ENCODE measurements at regions not wholly inside any gene's neighbourhood (a gene's known extent, or its start where the extent isn't known, plus 50 kb on each side); places are given as distances from the start of the nearest gene placed in this dataset.

DNA sequence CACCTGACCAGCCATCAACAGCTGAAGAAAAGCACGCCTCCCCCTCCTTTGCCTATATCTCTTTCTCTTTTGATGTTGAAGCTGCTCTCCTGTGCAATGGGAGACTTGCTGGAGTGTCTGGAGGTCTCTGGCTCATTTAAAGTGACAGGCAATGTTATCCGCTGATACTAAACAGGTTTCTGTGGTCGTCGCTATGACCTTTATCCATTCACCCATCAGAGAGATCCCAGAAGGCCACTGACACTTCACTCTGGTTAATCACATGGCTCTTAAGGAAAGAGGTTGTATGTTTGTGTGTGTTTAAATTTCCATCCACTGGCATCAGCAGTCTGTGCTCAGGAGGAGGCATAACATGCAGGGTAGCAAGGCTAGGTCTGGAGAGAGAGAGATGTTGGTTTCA, 277.3 kb downstream of the MTX2 start:
- no peak for DNase-seq

DNA sequence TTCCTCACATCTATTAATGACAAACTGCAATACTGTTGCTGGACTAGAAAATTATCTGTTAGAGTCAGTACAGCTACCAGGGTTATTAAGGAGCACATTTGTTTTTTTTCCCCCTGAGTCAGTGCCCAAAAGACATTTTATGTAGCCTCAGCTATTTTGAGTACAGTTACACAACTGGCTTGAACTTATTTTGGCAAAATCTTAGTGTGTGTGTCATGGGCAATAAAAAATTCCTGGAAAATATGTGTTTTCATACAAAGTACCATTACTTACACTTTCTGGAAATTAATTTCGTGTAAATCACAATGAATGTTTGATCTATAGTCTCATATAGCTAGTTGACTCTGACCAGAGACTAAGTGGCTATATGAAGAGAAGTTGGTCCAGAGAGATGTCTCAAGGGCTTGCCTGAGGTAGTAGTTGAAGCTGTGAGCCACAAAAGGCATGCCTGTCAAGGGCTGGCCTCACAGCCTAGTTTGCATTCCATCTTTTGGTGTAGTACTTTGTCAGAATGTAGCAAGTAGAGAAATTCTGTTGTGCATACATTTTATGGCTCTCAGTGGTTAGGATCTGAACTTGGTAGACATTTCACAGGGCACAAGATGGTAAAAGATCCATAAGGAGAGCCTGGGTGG, 283.4 kb downstream of the MTX2 start:
- no peak for DNase-seq

GRCh38 chr2:176553685-176554100, 284.5 kb downstream of the MTX2 start:
- no peak for DNase-seq

DNA sequence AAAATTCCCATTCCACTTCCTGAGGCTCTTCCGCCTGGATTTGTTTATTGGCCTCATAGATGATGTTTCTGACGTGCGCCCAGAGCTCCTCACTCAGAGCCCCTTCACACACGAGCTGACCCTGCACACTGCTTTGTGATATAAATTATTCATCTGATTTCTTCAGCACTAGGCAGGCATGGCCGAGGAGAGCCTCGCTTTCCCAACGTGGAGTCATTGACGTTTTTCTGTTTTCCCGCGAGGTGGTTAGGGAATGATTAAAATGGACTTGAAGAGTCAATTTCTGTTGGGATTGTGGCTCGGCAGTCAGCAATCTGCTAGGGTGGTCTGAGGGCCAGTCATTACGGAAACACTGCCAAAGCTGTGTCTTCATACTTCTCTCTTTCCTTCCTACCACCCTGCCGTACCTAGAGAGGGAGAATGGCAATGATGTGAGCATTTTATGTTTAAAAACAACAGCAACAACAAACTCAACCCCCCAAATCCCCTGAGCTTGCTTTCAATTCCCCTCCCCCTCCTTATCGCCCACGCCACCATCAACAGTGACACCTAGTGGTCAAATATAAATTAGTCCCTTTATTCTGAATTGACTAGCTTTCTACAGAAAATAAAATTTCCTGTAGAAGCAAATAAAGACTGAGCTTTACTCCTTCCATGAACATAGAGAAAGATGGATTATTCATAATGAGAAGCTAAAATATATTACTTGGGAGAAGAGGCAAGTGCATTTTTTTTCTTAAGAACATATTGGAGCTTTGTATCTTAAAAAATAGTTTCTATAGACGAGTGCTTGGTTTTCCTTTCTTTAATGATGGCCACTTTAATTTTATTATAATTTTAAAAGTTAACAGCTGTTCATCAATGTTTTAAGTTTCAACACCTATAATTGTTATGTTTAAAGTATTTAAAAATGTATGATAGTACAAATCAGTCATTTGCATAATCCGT, 285.1 kb downstream of the MTX2 start:
- peak in 1 of 2 donors; percentile 47 for DNase-seq

DNA sequence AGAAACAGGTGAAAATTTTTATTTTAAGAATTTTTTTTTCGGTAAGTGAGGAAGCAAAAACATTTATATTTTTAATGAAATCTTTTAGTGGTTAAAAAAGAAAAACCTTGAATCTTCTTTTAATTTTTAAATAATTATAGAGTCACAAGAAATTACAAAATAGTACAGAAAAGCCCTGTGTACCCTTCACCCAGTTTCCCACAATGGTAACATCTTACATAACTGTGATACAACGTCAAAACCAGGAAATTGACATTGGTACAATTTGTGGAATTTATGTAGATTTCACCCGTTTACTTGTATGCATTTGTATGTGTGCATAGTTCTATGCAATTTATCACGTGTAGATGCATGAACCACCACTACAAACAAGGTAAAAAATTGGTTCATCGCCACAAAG, 285.9 kb downstream of the MTX2 start:
- no peak for DNase-seq

DNA sequence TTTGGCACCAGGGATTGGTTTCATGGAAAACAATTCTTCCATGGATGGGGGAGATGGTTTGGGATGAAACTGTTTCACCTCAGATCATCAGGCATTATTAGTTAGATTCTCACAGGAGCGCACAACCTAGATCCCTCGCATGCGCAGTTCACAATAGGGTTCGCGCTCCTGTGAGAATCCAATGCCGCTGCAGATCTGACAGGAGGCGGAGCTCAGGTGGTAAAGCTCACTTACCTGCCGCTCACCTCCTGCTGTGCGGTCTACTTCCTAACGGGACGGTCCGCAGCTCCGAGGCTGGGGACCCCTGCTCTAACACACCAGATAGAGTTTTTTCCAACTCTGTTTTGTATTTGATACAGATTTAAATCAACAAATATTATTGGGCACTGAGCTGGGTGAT, 286.5 kb downstream of the MTX2 start:
- no peak for DNase-seq

- no peak for DNase-seq
Observed at GRCh38 chr2:176556373-176556772, 287.1 kb downstream of the MTX2 start.

GRCh38 chr2:176557821-176558220, 288.6 kb downstream of the MTX2 start:
- no peak for DNase-seq

DNA sequence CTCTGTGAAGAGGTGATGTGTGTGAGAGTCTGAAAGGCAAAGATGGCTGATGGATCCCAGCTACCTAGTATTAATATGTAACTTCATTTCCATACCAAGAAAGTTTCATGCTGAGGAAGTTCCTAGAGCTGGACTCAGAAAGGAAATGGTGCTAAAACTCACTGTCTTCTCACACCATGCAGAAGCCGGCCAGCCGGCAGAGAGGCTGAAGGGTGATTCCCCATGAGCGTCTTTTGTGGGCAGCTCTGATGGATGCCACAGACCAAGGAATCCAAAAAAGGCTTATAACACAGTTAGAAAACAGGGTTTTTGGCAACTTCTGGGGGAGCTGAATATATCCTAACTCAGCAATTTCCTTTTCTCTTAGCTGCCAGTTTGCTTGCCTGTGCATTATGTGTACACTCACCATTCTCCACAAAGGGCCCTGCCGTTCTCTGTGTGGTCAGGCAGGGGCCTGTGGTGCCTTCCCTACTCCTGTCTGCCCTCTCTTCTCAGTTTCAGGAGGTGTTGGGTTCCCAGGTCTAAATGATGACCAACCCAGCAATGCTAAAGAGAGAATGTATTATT, 289.4 kb downstream of the MTX2 start:
- no peak for DNase-seq

DNA sequence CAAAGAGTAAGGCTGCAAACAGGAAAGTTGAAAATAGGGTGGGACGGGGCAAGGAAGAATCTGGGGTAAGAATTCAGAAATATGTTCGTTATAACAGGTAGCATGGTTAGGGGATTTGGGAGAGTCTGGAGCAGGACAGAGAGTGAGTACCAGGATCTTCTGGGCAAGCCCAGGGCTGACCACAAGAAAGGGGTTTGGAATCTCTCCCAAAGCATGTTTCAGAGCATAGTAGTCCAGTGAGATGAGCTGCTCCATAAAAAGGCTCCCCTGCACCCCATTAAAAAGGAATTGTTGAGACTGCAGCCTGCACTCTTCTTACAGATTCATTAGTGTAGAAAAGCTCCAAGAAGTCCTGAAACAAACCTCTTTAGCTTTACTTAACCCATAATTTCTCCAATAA, 291.1 kb downstream of the MTX2 start:
- no peak for DNase-seq

GRCh38 chr2:176561706-176562105, 292.5 kb downstream of the MTX2 start:
- no peak for DNase-seq

- no peak for DNase-seq
Observed at GRCh38 chr2:176562359-176563078, 293.3 kb downstream of the MTX2 start.

DNA sequence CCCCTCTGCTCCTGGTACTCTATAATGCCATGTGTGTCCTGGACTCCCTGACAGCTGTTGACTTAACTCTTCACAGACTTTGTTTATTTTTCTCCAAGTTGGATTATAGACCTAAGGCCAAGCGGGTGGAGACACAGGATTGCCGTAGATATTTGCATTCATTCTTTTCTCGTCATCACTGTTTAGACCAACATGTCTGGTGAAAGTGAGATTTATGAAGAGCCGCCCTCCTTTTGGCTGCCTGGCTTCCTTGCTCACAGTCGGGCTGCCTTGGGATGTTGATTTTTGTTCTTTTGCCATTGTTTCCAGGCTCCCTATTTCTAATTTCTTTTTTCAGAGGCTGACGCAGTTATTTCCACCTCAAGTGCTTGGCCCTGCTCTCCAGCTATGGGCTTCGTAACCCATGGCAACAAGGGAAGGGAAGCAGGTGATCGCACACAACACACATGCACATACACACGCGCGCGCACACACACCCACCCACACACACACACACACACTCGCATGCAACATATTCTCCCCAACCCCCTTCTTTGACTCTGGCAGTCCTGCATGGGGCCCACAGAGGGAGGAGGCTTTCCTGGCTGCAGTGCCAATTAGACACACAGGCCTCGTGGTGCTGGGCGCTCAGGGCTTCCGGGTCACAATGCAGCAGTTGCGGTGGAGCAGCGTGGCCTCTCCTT, 296.5 kb downstream of the MTX2 start:
- no peak for DNase-seq

DNA sequence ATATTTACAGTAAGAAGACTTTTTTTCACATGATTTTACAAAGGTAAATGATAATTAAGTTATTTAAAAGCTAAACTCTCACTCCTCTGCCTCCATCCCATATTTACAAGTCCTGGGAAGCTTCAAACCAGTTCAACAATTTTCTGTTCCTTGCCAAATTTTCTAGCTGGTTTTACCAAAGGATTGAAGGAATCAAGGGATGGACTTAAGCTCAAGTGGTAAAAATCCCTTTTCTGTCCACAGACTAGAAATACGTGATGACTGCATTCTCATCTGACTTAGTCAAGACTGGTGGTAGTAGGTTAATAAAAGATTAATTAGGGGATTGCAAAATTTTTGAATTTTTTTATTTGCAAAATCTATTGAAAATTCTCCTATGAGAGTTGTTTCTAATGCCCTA, 297.3 kb downstream of the MTX2 start:
- no peak for DNase-seq

- DNase-seq, result no peak
Observed at GRCh38 chr2:176566961-176567360, 297.7 kb downstream of the MTX2 start.

GRCh38 chr2:176567361-176567760, 298.1 kb downstream of the MTX2 start:
- DNase-seq, result no peak

GRCh38 chr2:176569574-176569973, 300.3 kb downstream of the MTX2 start:
- DNase-seq, result no peak

DNA sequence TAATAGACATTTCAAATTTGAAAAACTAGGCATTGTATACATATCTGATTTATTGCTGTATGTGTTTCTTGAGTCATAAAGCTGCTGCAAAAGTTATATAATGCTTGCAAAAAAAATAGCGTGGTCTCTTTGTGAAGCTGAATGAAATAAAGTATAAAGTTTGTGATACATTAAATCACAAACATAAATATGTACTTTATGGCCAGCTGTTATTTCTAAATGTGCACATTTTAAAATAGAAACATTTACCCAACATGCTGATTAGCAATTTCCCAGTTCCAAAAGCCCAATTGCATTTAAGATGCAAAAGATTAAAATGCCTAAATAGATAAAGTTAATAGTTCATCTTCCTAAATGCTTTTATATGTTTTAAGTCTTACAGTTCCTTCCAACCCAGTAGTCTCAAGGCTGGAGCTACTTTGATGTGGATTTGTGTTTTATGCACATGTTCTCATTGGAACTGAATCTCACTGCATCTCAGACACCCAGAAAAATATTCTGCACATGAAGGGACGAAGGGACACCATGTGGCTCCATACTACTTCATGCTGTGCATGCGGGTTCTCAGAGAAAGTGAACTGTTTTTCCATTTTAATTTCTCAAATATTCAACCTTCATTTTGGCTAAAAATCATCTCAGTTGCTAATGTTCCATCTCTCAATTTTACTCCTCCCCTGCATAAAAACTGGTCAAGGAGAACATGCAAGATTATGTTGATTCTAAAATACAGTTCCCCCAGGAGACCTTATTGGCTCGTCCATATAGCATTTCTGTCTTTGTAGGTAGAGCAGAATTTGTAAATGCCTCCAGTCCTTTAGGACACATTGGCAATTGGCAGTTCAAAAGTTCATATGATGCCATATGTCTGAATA, 304.6 kb downstream of the MTX2 start:
- DNase-seq, result no peak

DNA sequence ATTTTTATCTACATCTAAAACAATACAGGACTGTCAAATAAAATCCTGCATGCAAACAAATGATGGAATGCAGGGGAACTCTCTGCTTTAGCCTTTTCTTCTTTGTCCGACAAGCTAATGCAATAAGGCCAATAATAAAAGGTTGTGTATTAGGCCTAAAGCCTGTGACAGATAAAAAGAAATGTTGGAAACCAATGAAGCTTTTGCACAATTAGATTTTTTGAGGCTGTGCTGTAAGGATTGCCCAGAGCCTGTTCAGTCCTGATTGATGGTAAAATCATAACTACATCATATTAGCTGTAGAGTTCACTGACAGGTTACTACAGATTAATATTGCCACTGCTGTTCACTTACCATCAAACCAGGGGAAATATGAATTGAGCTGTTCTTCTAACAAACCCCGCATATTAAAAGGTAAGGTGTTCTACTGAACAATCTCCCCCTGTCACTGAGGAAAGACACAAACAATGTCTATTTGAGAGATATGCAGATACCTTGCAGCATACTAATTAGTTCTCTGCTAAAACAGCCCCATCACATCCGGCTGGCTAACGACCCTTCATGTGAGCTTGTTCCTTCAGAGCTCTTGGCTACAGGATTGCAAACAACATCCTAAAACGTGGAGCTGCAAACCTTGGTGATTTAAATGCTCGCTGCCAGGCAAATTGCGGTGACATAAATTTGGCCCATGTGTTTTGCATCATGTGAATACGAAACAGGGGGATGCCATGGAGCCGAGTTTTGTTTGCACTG, 305.4 kb downstream of the MTX2 start:
- DNase-seq, result no peak

DNA sequence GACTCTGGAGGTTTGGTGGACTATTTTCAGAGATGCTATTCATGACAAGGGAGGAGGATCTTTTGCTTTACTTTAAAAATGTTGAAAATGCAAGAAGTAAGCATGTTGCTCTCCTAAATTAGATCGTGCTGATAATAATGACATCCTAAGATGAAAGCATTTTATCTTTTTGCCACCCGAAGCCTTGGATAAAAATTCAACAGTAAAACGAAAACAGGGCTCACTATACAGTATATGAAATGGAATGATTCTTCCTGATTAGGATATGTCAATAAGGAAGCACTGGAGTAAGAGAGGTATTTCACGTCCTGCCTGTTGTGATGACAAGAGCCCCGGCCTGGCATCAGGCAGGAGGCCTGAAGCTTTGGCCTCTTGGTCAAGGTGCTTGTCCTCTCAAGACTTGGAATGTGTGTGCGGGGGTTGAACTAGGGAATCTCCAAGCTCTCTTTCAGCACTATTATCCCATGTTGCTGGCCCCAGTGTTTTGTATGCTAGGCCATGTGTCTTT, 306.0 kb downstream of the MTX2 start:
- DNase-seq, result no peak

GRCh38 chr2:176577054-176577453, 307.8 kb downstream of the MTX2 start:
- no peak for DNase-seq

All from bone marrow (tissue), 2 donors.